GM23338 (cell line): ENCODE measurements at regions not wholly inside any gene's neighbourhood (a gene's known extent, or its start where the extent isn't known, plus 50 kb on each side); places are given as distances from the start of the nearest gene placed in this dataset.
"Not testable (repeated sequence)": the region's sequence is repeated elsewhere in the genome, so short reads cannot be mapped to it uniquely, and the experiment has no call there.

Experiments
- CREB1 ChIP-seq: fragments of 250-450 bp; sonication (Bioruptor Pico); IDR thresholded peaks from 2 replicates; pipeline ENCODE4 v1.5.0; 2020; ENCODE audit warnings: low read depth, mild to moderate bottlenecking, moderate library complexity
- CTCF ChIP-seq, 2 experiments: fragments of 200-600 bp in 1 of 2; sonication (generic) in 1 of 2; conservative IDR thresholded peaks; 2 replicates each; pipeline versions ENCODE4 v1.5.1 to v1.6.1; 2016 to 2017; ENCODE audit warnings: antibody characterized with exemption in 2 of 2, low read depth in 2 of 2, mild to moderate bottlenecking in 2 of 2, moderate library complexity in 1 of 2
- ETS1 ChIP-seq: IDR thresholded peaks from 2 replicates; pipeline ENCODE4 v1.6.1; 2016; ENCODE audit warnings: antibody characterized with exemption
- EZH2 ChIP-seq: fragments of 200-600 bp; sonication (generic); IDR thresholded peaks from one replicate; pipeline ENCODE4 v1.8.0; 2017; ENCODE audit warnings: antibody characterized with exemption, mild to moderate bottlenecking, low read depth; ENCODE audit not compliant: unreplicated experiment
- EZH2phosphoT487 ChIP-seq: fragments of 200-600 bp; sonication (generic); IDR thresholded peaks from one replicate; pipeline ENCODE4 v1.8.1; 2018; ENCODE audit warnings: antibody characterized with exemption; ENCODE audit not compliant: unreplicated experiment
- JUNB ChIP-seq: IDR thresholded peaks from one replicate; pipeline ENCODE4 v1.6.1; 2016; ENCODE audit warnings: antibody characterized with exemption; ENCODE audit not compliant: unreplicated experiment
- NANOG ChIP-seq: IDR thresholded peaks from 2 replicates; pipeline ENCODE4 v1.6.1; 2016; ENCODE audit warnings: antibody characterized with exemption, borderline replicate concordance
- POLR2AphosphoS5 ChIP-seq: IDR thresholded peaks from 2 replicates; pipeline ENCODE4 v1.6.1; 2016; ENCODE audit warnings: antibody characterized with exemption, low read depth
- REST ChIP-seq: IDR thresholded peaks from one replicate; pipeline ENCODE4 v1.6.1; 2018; ENCODE audit warnings: antibody characterized with exemption; ENCODE audit not compliant: unreplicated experiment
- STAT1 ChIP-seq: IDR thresholded peaks from one replicate; pipeline ENCODE4 v1.6.1; 2016; ENCODE audit warnings: antibody characterized with exemption; ENCODE audit not compliant: unreplicated experiment
- ZNF331 ChIP-seq: fragments of 250-450 bp; sonication (Bioruptor Pico); IDR thresholded peaks from 2 replicates; pipeline ENCODE4 v1.5.0; 2020; ENCODE audit warnings: low read depth, mild to moderate bottlenecking, moderate library complexity
- ZNF462 ChIP-seq: fragments of 250-450 bp; sonication (Bioruptor Pico); IDR thresholded peaks from 2 replicates; pipeline ENCODE4 v1.5.0; 2020; ENCODE audit warnings: mild to moderate bottlenecking, moderate library complexity

DNA sequence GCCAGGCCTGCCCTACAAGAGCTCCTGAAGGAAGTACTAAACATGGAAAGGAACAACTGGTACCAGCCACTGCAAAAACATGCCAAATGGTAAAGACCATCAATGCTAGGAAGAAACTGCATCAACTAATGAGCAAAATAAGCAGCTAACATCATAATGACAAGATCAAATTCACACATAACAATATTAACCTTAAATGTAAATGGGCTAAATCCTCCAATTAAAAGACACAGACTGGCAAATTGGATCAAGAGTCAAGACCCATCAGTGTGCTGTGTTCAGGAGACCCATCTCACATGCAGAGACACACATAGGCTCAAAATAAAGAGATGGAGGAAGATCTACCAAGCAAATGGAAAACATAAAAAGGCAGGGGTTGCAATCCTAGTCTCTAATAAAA, 119.0 kb upstream of the CARMIL1 start:
- not testable (repeated sequence) for TF ChIP-seq CTCF (conservative IDR thresholded peaks at IDR 0.05; ENCODE audit: low read depth in 2 of 2); POLR2AphosphoS5; STAT1; EZH2phosphoT487; NANOG; REST; EZH2; JUNB; CREB1 (CRISPR knock-in tag); ETS1; ZNF462 (CRISPR knock-in tag); ZNF331 (CRISPR knock-in tag)
